HCT116 (cell line): ENCODE measurements at regions not wholly inside any gene's neighbourhood (a gene's known extent, or its start where the extent isn't known, plus 50 kb on each side); places are given as distances from the start of the nearest gene placed in this dataset.

ENCODE experiments used
- ATAC-seq: fragments of 200-7000 bp; cut with Tn5 transposase; 2 replicates; pipeline ENCODE4 v1.9.1; 2020; ENCODE audit warnings: mild to moderate bottlenecking, moderate library complexity
- BruUV-seq: library from RNA; stranded (reverse); fragments of 400-500 nt; replicated peaks from 2 replicates; lab custom pipeline; 2021; lab: Mats Ljungman, UMichigan
- CTCF ChIA-PET: fragments of 300-600 bp; sonication (Branson Sonifier 250); formaldehyde crosslinking; loops from one replicate; lab custom pipeline; 2021; ENCODE audit warnings: antibody characterized with exemption; lab: Charles Lee
- POLR2A ChIA-PET: fragments of 300-600, 350-600 bp; sonication (Branson Sonifier 250); formaldehyde crosslinking; loops from one replicate; lab custom pipeline; 2021; ENCODE audit warnings: antibody characterized with exemption; lab: Charles Lee
- RAD21 ChIA-PET, 2 experiments: fragments of 300-600 bp; sonication (Branson Sonifier 250); formaldehyde crosslinking; loops; one replicate each; lab custom pipeline; 2023; ENCODE audit warnings: low total read pairs in 2 of 2; ENCODE audit not compliant: uncharacterized antibody in 2 of 2, unreplicated experiment in 2 of 2, low non-redundant PET in 1 of 2; lab: Charles Lee
- DNase-seq: peaks from one replicate; pipeline ENCODE4 v3.0.0-alpha.2; 2010; ENCODE audit warnings: low read depth, low spot score
- H2AFZ ChIP-seq: fragments of 200-600 bp; shearing (Covaris generic), sonication (generic); 2 replicates; pipeline ENCODE4 v1.6.1; 2017; ENCODE audit warnings: low read depth, mixed run types, mixed read lengths, antibody characterized with exemption, low read length; ENCODE audit not compliant: poor library complexity, severe bottlenecking
- H3K27ac ChIP-seq: 2 replicates; pipeline ENCODE4 v1.5.1; 2012; ENCODE audit warnings: low read depth, low read length
- H3K27me3 ChIP-seq: fragments of 200-600 bp; sonication (generic); 2 replicates; pipeline ENCODE4 v1.6.1; 2016; ENCODE audit warnings: mixed run types, low read length, mixed read lengths; ENCODE audit not compliant: insufficient read depth
- H3K36me3 ChIP-seq, 2 experiments: fragments of 200-500 bp in 1 of 2; fragments of 200-600 bp in 1 of 2; sonication (Bioruptor generic) in 1 of 2; sonication (generic) in 1 of 2; 2 replicates each; pipeline versions ENCODE4 v1.5.1 to v1.6.1; 2014 to 2016; ENCODE audit warnings: low read length in 2 of 2, inconsistent platforms in 1 of 2, mixed read lengths in 1 of 2, mixed run types in 1 of 2; ENCODE audit not compliant: insufficient read depth in 2 of 2, control insufficient read depth in 1 of 2
- H3K4me1 ChIP-seq, 2 experiments: fragments of 200-600 bp in 1 of 2; sonication (generic) in 1 of 2; 2 replicates each; pipeline versions ENCODE4 v1.5.1 to v1.6.1; 2012 to 2017; ENCODE audit warnings: low read length in 2 of 2, inconsistent platforms in 1 of 2, mild to moderate bottlenecking in 1 of 2, mixed read lengths in 1 of 2, mixed run types in 1 of 2, moderate library complexity in 1 of 2; ENCODE audit not compliant: insufficient read depth in 2 of 2, control insufficient read depth in 1 of 2
- H3K4me2 ChIP-seq: fragments of 200-600 bp; sonication (generic); 2 replicates; pipeline ENCODE4 v1.6.1; 2017; ENCODE audit warnings: mixed run types, low read length, mixed read lengths
- H3K4me3 ChIP-seq, 2 experiments: fragments of 200-600 bp in 1 of 2; sonication (generic) in 1 of 2; replicated peaks in 1 of 2; 2 replicates each; pipeline ENCODE4 v1.5.1; 2011 to 2016; ENCODE audit warnings: low read length in 2 of 2, control low read depth in 1 of 2, low read depth in 1 of 2, mild to moderate bottlenecking in 1 of 2, mixed read lengths in 1 of 2, mixed run types in 1 of 2
- H3K79me2 ChIP-seq: fragments of 200-600 bp; sonication (generic); 2 replicates; pipeline ENCODE4 v1.6.1; 2017; ENCODE audit warnings: mild to moderate bottlenecking, mixed run types, low read length, moderate library complexity, mixed read lengths; ENCODE audit not compliant: insufficient read depth
- H3K9ac ChIP-seq: fragments of 200-600 bp; sonication (generic); 2 replicates; pipeline ENCODE4 v1.6.1; 2016; ENCODE audit warnings: low read length, mixed read lengths
- H3K9me2 ChIP-seq: fragments of 200-600 bp; sonication (generic), shearing (Covaris generic); 2 replicates; pipeline ENCODE4 v1.6.1; 2017; ENCODE audit warnings: mixed run types, mild to moderate bottlenecking, moderate library complexity; ENCODE audit not compliant: insufficient read depth
- H3K9me3 ChIP-seq, 2 experiments: fragments of 200-500 bp in 1 of 2; fragments of 200-600 bp in 1 of 2; sonication (Bioruptor generic) in 1 of 2; sonication (generic) in 1 of 2; 2 replicates each; pipeline ENCODE4 v1.6.1; 2014 to 2017; ENCODE audit warnings: low read length in 2 of 2, mixed read lengths in 2 of 2, inconsistent platforms in 1 of 2, low read depth in 1 of 2, mild to moderate bottlenecking in 1 of 2, mixed run types in 1 of 2, moderate library complexity in 1 of 2; ENCODE audit not compliant: control insufficient read depth in 1 of 2, insufficient read depth in 1 of 2
- H4K20me1 ChIP-seq: fragments of 200-600 bp; sonication (generic), shearing (Covaris generic); 2 replicates; pipeline ENCODE4 v1.6.1; 2017; ENCODE audit warnings: mixed run types, mild to moderate bottlenecking, moderate library complexity; ENCODE audit not compliant: insufficient read depth
- ATF3 ChIP-seq: IDR thresholded peaks from 2 replicates; pipeline ENCODE4 v1.6.1; 2012
- CBX3 ChIP-seq: IDR thresholded peaks from 2 replicates; pipeline ENCODE4 v1.6.1; 2012; ENCODE audit warnings: low read depth
- CEBPB ChIP-seq: IDR thresholded peaks from 2 replicates; pipeline ENCODE4 v1.6.1; 2012; ENCODE audit warnings: low read depth
- CTCF ChIP-seq, 3 experiments: fragments of 200-600 bp in 1 of 3; sonication (generic) in 1 of 3; IDR thresholded peaks in 2 of 3; conservative IDR thresholded peaks in 1 of 3; 2 replicates each; pipeline ENCODE4 v1.5.1; 2012 to 2017; ENCODE audit warnings: low read depth in 2 of 3, low read length in 2 of 3, antibody characterized with exemption in 1 of 3, borderline replicate concordance in 1 of 3, control low read depth in 1 of 3, mild to moderate bottlenecking in 1 of 3, mixed read lengths in 1 of 3, mixed run types in 1 of 3, moderate library complexity in 1 of 3; ENCODE audit not compliant: insufficient read depth in 1 of 3
- EGR1 ChIP-seq: IDR thresholded peaks from 2 replicates; pipeline ENCODE4 v1.6.1; 2012; ENCODE audit warnings: low read depth
- ELF1 ChIP-seq: IDR thresholded peaks from 2 replicates; pipeline ENCODE4 v1.6.1; 2012; ENCODE audit warnings: low read depth, borderline replicate concordance
- EZH2 ChIP-seq: fragments of 200-600 bp; sonication (generic); IDR thresholded peaks from 2 replicates; pipeline ENCODE4 v1.6.1; 2017; ENCODE audit warnings: antibody characterized with exemption, mixed run types
- EZH2phosphoT487 ChIP-seq: fragments of 200-600 bp; IDR thresholded peaks from 2 replicates; pipeline ENCODE4 v1.6.1; 2018; ENCODE audit warnings: antibody characterized with exemption, borderline replicate concordance
- FOSL1 ChIP-seq: IDR thresholded peaks from 2 replicates; pipeline ENCODE4 v1.6.1; 2012; ENCODE audit warnings: low read depth
- JUND ChIP-seq: IDR thresholded peaks from 2 replicates; pipeline ENCODE4 v1.6.1; 2012
- POLR2A ChIP-seq: IDR thresholded peaks from 2 replicates; pipeline ENCODE4 v1.7.0; 2011; ENCODE audit warnings: borderline replicate concordance; ENCODE audit not compliant: insufficient read depth, insufficient read length; ENCODE audit errors: extremely low read depth
- POLR2AphosphoS5 ChIP-seq: IDR thresholded peaks from 2 replicates; pipeline ENCODE4 v1.6.1; 2011; ENCODE audit warnings: mild to moderate bottlenecking, low read depth, low read length, moderate library complexity
- RAD21 ChIP-seq: IDR thresholded peaks from 2 replicates; pipeline ENCODE4 v1.6.1; 2012; ENCODE audit warnings: low read depth, mild to moderate bottlenecking
- SIN3A ChIP-seq: IDR thresholded peaks from 2 replicates; pipeline ENCODE4 v1.6.1; 2012; ENCODE audit warnings: low read depth
- SP1 ChIP-seq: IDR thresholded peaks from 2 replicates; pipeline ENCODE4 v1.6.1; 2012; ENCODE audit warnings: low read depth
- TCF7L2 ChIP-seq: IDR thresholded peaks from 2 replicates; pipeline ENCODE4 v1.7.0; 2011; ENCODE audit warnings: borderline replicate concordance, inconsistent platforms; ENCODE audit not compliant: insufficient read depth, insufficient read length; ENCODE audit errors: extremely low read depth
- YY1 ChIP-seq: IDR thresholded peaks from 2 replicates; pipeline ENCODE4 v1.6.1; 2011; ENCODE audit warnings: low read length, low read depth, moderate library complexity, mild to moderate bottlenecking; ENCODE audit not compliant: insufficient replicate concordance; ENCODE audit errors: extremely low read depth
- ZFX ChIP-seq: fragments of 450-650 bp; IDR thresholded peaks from 2 replicates; pipeline ENCODE4 v1.6.1; 2017
- ZNF274 ChIP-seq: fragments of 200-500 bp; sonication (Bioruptor generic); IDR thresholded peaks from 2 replicates; pipeline ENCODE4 v1.6.1; 2014; ENCODE audit warnings: mild to moderate bottlenecking, low read depth, low read length, inconsistent platforms
- intact Hi-C: fragments of 100-400 bp; cut with micrococcal nuclease; formaldehyde crosslinking; loops from 2 replicates; pipeline ENCODE4 v1.10.0; 2022
- TF ChIP-seq, protein P1 (sequence below): IDR thresholded peaks from 2 replicates; pipeline ENCODE4 v1.6.1; 2012; ENCODE audit warnings: low read depth

DNA sequence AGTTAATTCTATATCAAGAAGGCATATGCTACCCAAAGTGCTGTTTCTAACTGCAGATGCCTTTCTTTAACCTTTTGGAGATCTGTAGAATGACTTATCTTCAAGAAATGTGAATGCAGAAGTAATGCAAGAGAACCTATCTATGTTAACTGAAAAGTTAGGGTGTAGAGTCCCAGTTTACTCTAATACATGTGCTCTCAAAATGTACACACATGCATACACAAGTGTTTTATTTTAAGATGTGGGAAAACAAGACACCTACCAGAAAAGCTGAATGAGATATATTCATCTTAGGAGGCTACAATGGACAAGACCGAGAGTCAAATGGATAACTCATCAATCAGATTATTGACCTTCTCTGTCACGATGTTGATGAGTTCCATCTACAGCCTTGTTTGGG lies 80.9 kb downstream of the CDCA7 start:
- ATAC-seq, result no peak
- intact Hi-C loops, result no loop called here

More for the DNA sequence above, 80.9 kb downstream of the CDCA7 start:
- ChIA-PET POLR2A (no interaction called here), RAD21 (no interaction called here), CTCF (interaction anchor here (1.0 kb wide), 1 partner anchor 13 kb away, joined by 3 read pairs; no protein-coding TSS in a partner anchor)
- no peak overlapping the region for H2AFZ ChIP-seq
- H3K9me2 ChIP-seq, result peaks cover 3% of the 10 kb centered on the region; the same call in 1 of the 2 replicates
- H3K4me3 ChIP-seq, result no peak overlapping the region
- no peaks in the 10 kb centered on the region for H3K9me3 ChIP-seq
- TF ChIP-seq ZNF274 (no peak), POLR2AphosphoS5 (no peak), ZFX (no peak), EZH2 (no peak), POLR2A (no peak), SP1 (no peak), TCF7L2 (no peak), JUND (no peak), EGR1 (no peak), YY1 (no peak), ATF3 (no peak), CBX3 (no peak), RAD21 (no peak), CTCF (IDR thresholded peaks at IDR 0.05 in 2 of 3, conservative IDR thresholded peaks at IDR 0.05 in 1 of 3; ENCODE audit: borderline replicate concordance in 1 of 3, insufficient read depth in 1 of 3, low read depth in 2 of 3, low read length in 2 of 3) (no peak), FOSL1 (no peak), ELF1 (no peak), SIN3A (no peak), CEBPB (no peak), EZH2phosphoT487 (no peak)
- TF ChIP-seq, protein P1, sequence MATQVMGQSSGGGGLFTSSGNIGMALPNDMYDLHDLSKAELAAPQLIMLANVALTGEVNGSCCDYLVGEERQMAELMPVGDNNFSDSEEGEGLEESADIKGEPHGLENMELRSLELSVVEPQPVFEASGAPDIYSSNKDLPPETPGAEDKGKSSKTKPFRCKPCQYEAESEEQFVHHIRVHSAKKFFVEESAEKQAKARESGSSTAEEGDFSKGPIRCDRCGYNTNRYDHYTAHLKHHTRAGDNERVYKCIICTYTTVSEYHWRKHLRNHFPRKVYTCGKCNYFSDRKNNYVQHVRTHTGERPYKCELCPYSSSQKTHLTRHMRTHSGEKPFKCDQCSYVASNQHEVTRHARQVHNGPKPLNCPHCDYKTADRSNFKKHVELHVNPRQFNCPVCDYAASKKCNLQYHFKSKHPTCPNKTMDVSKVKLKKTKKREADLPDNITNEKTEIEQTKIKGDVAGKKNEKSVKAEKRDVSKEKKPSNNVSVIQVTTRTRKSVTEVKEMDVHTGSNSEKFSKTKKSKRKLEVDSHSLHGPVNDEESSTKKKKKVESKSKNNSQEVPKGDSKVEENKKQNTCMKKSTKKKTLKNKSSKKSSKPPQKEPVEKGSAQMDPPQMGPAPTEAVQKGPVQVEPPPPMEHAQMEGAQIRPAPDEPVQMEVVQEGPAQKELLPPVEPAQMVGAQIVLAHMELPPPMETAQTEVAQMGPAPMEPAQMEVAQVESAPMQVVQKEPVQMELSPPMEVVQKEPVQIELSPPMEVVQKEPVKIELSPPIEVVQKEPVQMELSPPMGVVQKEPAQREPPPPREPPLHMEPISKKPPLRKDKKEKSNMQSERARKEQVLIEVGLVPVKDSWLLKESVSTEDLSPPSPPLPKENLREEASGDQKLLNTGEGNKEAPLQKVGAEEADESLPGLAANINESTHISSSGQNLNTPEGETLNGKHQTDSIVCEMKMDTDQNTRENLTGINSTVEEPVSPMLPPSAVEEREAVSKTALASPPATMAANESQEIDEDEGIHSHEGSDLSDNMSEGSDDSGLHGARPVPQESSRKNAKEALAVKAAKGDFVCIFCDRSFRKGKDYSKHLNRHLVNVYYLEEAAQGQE, result no peak
- no peaks in the 10 kb centered on the region for H3K36me3 ChIP-seq
- DNase-seq, result no peak
- no peaks in the 10 kb centered on the region for H3K79me2 ChIP-seq
- H4K20me1 ChIP-seq, result no peaks in the 10 kb centered on the region
- no TSS peak for BruUV-seq
- no peaks in the 10 kb centered on the region for H3K27me3 ChIP-seq
- H3K9ac ChIP-seq, result no peak overlapping the region
- H3K27ac ChIP-seq, result no peak overlapping the region
- H3K4me2 ChIP-seq, result no peak overlapping the region
- H3K4me1 ChIP-seq, result no peaks in the 10 kb centered on the region
